ENCODE measurements at regions not wholly inside any gene's neighbourhood (a gene's known extent, or its start where the extent isn't known, plus 50 kb on each side); places are given as distances from the start of the nearest gene placed in this dataset.
"Not testable (repeated sequence)": the region's sequence is repeated elsewhere in the genome, so short reads cannot be mapped to it uniquely, and the experiment has no call there.

DNA sequence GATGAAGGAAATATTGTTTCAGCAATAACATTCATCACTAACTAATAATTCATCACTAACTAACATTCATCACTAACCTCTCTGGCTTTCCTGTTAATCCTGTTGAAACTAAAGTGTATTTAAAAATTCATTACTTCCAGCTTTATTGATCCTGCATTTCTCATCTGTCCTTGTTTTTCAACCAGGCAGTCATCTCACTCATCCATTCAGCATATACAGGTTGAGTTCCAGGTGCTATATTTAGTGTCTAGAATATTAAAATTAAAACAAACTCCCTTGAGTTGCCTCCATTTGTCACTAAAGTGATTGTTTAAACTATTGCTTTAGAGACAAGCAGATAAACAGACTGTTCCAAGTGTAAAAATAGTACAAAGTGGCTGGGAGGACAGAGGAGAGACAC lies 58.1 kb downstream of the ATXN7L3B start:
- no peak for DNase-seq (ENCODE audit: low spot score)

DNA sequence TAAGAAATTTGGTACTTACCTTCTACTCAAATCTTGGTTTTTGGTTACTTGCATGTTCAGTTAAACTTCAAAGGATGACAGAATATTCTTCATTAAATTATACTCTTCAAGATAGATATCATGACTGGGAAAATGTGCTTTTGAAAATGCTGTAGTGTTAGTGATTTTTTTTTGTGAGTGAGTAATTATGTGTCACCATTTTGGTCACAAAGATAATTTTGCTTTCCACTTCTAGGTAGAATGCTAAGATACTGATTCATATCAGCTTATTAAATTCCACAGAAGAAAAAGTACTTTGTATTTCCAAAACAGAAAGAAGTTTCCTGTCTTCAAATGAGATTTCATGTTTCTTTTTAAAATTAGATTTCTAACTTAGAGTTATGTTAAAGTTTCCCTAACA lies 61.2 kb downstream of the ATXN7L3B start:
- DNase-seq (ENCODE audit: low spot score): no peak

DNA sequence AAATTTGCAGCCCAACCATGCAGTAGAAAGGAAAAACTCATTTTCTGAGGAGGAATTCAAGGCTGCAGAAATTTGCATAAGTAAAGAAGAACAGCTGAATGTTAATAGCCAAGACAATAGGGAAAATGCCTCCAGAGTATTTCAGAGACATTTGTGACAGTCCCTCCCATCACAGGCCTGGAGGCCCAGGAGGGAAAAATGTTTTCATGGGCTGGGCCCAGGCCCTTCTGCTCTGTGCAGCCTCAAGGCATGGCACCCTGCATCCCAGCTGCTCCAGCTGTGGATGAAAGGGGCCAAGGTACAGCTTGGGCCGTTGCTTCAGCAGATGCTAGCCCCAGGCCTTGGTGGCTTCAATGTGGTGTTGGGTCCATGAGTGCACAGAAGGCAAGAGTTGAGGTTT lies 62.3 kb downstream of the ATXN7L3B start:
- DNase-seq (ENCODE audit: low spot score): no peak

DNA sequence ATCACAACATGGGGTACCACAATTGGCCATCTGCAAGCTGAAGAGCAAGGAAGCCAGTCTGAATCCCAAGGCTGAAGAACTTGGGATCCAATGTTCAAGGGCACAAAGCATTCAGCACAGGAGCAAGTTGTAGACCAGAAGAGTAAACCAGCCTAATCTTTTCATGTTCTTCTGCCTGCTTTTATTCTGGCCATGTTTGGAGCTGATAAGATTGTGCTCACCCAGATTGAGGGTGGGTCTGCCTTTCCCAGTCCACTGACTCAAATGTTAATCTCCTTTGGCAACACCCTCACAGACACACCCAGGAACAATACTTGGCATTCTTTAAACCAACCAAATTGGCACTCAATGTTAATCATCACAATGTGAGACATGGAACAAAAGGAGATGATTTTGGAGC lies 63.2 kb downstream of the ATXN7L3B start:
- DNase-seq (ENCODE audit: low spot score): not testable (repeated sequence)

DNA sequence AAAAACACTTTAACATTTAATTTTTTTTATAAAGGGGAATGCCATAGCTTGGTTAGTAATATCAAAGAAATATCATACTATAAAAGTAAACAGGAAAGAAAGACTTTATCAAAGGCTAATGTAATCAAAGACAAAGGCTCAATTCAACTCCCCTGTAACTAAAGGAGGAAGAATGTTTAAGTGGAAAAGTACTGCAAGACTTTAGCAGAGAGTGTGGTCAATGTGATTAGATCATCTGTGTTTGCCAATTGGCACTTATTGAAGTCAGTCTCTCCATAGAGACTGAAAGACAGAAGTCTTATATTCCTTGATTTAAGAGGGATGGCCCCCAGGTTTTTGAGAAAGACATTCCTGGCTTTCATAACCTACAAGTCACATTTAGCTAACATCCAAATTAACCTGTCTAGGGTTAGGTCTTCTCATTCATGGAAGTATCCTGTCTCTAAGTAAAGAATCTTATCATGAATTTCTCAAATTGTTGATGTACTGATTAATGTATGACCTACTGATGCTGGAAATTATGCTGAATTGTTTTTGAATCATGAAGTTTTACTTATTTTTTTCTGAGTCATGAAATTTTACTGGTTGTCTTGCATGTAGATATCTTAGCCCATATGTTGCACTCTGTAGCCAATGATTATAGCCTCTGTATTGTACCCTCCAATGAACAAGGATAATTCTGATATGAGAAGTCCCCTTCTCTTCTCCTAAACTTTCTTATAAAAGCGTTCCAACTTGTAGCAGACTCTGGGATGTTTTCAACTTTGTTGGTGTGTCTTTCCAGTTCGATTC lies 65.4 kb downstream of the ATXN7L3B start:
- DNase-seq (ENCODE audit: low spot score): no peak

DNA sequence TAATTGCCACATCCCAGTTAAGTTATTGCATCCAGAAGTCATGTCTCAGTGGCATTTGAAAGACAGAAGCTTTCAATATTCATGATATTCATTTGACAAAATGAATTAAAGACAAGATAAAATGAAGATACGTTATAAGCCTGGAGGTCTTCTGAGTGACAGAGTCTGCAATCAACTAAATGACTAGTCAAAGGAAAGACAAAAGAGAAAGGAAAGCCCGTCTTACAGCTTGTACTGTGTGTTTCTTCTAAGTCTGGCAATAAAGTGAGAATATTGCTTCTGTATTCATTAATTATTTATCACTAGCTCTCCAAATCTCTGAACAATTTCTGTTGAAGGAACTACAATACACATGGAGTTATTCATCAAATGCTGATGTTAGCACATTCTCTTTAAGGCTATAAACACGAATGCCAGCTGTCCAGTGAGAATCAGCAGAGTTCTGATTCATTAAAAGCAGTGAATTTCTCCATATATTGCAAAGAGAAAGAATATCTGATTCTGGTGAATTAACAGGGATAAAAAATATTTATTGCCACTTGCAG lies 70.7 kb downstream of the ATXN7L3B start:
- no peak for DNase-seq (ENCODE audit: low spot score)

DNA sequence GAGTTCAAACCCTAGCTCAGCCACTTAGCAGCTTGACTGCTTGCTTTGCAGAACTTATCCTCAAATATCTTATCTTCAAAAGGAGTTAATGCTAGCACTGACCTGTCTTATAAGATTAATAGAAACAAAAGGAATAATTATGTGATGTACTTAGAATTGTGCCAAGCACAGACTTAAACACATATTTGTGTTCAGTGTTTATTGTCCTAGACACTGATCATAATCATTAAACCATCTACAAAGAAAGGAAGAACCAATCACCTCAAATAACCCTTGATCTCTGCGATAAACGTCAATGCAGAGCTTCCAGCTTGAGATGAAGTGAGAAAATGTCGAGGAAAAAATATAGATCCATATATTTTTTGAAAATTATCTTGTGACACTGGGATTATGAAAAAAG lies 73.1 kb downstream of the ATXN7L3B start:
- no peak for DNase-seq (ENCODE audit: low spot score)

DNA sequence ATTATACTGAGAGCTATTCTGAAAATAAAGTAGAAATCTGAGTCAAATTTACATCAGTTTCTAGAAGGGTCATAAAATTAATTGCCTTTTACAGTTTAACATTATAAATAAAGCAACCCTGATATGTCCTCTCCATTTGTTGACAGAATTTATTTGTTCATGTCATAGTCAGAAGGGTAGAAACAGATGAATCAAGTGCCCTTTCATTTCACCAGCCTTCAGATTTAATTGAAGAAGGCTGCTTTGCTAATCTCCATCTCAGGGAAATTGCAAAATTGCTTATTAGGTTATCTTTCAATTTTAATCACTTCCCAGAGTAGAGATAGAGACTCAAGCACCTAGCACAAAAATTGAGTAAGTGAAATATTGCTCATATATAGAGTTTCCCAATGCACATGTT lies 76.8 kb downstream of the ATXN7L3B start:
- DNase-seq (ENCODE audit: low spot score): no peak

DNA sequence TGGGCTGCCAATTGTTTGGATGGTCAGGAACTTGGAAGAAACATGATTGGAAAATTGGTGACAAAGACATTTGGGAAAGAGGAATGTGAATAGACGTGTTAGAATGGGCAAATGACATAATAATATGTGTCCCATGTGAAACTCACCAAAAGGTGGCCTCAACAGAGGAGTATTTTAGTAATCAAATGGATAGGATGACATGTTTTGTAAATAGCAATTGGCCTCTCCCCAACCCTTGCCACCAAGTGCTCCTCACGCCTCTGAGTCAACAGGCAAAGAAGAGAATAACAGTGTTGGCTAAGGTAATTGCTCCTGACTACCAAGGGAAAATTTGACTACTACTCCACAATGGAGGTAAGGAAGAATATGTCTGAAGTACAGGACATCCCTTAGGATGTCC lies 81.4 kb downstream of the ATXN7L3B start:
- DNase-seq (ENCODE audit: low spot score): no peak

DNA sequence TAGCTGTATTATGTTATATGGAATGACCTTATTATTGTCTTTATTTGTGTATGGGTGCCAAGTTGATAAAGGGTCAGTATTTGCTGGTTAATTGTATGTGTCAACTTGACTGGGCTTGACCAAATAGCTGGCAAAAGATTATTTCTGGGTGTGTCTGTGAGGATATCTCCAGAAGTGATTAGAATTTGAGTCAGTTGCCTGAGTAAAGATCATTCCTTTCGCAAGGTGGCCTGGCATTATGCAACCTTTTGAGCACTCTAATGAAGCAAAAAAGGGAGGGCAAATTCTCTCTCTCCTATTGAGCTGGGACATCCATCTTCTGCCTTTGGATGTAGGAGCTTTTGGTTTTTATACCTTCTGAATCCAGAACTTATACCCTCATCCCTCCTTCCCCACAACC lies 82.2 kb downstream of the ATXN7L3B start:
- no peak for DNase-seq (ENCODE audit: low spot score)

DNA sequence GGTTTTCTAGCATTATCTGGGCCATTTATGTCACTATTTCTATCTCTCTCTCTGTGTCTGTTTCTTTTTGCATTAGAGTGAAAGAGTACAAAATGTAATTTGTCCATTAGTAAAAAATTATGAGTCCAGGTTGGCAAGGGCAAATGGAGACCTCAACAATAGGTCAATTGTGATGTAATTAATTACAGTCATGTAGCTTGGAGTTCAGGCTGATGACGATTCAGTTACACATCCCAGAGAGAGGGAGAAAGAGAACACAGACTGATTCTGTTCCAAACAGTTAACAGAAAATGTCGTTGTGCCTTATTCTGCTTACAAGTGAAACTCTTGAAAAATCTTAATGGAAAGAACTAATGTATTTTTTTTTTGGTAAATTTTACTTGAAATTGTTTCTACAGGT lies 83.3 kb downstream of the ATXN7L3B start:
- no peak for DNase-seq (ENCODE audit: low spot score)

DNA sequence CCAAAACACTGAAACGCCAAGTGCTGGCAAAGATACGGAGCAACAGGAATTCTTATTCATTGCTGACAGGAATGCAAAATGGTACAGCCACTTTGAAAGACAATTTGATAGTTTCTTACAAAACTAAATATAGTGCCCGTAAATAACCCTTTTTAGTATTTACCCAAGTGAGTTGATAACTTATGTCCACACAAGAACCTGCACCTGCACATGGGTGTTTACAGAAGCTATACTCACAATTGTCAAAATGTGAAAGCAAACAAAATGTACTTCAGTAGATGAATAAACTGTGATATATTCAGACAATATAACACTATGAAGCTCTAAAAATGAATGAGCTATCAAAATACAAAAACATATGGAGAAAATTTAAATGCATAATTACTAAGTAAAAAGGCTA lies 86.6 kb downstream of the ATXN7L3B start:
- DNase-seq (ENCODE audit: low spot score): no peak

DNA sequence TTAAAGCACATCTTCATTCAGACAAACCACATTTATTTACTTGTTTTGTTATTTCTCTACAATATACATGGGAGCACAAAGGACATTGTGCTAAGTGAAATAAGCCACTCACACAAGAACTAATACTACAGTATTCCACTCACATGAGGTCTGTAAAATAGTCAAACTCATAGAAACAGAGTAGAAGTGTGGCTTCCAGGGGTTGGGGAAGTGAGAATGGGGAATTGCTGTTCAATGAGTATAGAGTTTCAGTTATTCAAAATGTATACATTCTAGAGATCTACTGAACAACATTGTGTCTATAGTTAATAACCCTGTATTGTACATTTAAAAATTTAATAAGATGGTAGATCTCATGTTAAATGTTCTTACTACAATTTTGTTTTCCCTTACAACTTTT lies 88.8 kb downstream of the ATXN7L3B start:
- DNase-seq (ENCODE audit: low spot score): no peak

DNA sequence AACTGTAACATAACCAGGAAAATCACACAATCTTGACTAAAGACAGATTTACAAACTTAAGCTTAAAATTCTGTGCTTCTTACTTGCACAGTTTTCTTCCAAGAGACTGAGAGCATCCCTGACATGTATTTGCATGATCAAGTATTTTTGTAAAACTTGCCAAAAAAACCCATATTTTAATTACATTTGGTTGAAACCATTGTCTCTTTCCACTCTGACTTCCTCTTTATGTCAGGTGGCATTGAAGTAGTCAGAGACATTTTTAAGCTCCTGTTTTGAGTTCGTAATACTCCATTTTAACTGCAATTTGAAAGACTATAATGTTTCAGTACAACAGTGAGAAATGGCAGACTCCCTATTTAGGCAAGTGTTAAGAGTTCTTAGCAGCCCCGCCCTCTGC lies 103.6 kb downstream of the ATXN7L3B start:
- no peak for DNase-seq (ENCODE audit: low spot score)

DNA sequence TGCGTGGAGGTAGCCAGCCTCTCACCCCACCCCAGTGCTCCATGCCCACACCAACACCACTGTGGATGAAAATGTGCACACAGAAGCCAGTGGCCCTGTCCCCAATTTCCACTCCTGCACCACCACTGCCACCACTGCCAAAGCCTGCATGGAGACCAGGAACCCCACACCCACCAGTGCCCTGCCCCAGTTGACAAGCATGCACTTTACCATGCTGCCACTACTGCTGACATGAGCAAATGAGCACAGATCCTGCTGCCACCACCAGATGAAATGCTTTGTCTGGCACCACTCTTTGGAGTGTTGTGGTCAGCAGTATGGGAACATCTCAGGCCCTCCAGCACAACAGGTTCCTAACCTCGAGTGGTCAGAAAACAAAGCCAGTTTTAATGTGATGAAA lies 104.1 kb downstream of the ATXN7L3B start:
- DNase-seq (ENCODE audit: low spot score): no peak

DNA sequence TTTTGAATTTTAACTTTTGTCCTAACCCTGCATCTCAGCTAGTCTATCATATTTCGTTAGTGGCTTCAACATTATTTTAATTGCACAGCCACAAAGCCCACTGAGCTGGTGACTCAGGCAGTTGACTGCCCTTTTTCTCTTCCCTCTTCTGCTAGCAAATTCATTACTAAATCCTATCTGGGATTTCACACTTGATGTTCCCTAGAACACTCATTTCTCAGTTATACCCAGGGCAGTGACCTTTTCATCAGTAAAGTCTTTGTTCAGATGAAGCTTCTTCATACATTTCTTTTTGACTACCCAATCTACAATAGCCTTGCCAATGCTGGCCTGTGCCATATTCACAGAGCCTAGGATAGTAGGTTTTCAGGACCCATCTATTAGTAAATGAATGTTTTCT lies 107.0 kb downstream of the ATXN7L3B start:
- DNase-seq (ENCODE audit: low spot score): no peak

DNA sequence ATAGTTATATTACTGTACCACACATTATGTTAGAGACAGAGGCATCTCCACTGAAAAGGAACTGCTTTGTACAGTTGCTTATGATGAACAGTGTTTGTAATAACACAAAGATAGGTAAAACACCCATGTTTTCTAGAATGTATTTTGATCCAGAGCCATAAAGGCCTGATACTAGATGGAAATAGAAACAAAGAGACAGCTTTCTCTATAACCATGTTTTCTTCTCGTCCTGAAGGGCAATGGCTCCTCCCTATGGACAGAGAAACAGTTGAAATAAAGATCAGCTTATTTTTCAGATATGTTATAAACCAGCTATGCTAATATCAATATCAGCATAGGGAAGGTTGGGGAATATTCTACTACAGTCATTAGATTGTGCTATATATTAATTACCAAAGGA lies 109.2 kb downstream of the ATXN7L3B start:
- peak; percentile 9 for DNase-seq (ENCODE audit: low spot score)

DNA sequence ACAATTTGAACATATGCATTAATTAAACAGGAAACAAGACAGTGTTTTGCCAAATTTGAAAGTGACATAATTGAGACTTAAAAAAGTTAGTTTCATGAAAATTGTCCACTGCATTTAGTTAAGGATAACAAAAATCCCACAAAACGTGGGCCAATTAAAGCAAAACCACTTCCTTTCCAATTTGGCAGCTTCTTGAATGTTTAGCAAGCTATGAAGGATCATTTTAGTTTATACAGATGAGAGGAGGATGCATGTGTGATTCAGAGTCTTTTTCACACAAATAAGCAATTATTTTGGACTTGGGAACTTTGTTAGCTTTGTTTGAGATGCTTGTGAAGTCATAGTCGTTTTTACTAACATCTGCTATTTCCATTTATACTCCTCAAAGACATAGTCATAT lies 109.6 kb downstream of the ATXN7L3B start:
- no peak for DNase-seq (ENCODE audit: low spot score)

DNA sequence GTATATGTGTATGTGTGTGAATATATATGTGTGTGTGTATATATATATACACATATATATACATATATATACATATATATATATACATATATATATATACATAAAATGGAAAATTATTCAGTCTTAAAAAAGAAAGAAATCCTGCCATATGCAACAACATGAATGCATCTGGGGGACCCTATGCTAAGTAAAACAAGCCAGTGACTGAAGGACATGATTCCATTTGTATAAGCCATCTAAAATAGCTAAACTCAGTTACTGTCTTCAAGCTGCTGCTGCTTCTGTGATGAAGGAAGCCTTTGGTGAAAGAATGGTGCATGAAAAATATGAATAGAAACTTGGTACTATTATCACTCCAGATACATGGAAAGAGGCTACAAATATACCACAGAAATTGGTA lies 118.6 kb downstream of the ATXN7L3B start:
- DNase-seq (ENCODE audit: low spot score): no peak

DNA sequence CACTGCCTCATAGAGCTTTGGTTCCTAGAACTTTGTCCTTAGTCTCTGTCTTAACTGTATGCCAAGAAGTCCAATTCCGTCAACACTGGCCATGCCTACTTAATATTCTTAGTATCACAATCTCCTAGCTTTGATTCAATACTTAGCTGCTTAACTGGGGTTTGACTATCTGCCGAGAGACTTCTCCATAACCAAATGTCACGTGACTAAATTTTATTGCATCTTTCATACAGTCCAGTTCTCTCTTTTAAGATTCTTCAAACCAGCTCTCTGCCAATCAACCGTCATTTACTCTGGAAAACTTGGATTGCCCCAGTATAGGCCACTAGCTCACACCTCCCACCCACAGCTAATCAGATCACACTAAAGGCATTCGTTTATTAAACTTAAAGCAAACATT lies 122.8 kb downstream of the ATXN7L3B start:
- DNase-seq (ENCODE audit: low spot score): no peak

DNA sequence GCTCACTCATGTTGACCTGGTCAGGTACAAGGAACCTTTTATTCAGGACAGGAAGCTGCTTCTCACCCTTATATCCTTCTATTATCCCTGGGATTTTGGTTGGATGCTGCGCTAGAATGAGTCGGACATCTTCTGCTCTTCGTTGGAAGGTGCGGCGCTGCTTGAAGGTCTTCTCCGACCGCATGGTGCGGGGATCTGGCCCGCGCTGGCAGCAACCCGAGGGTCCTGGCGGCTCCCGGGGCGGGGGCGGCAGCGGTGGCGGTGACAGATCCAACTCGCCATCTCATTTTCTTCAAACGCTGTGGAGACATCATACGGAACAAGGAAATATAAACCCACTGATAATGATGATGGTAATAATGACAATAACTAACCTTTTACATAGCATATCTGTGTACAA lies 126.3 kb downstream of the ATXN7L3B start:
- DNase-seq (ENCODE audit: low spot score): no peak

DNA sequence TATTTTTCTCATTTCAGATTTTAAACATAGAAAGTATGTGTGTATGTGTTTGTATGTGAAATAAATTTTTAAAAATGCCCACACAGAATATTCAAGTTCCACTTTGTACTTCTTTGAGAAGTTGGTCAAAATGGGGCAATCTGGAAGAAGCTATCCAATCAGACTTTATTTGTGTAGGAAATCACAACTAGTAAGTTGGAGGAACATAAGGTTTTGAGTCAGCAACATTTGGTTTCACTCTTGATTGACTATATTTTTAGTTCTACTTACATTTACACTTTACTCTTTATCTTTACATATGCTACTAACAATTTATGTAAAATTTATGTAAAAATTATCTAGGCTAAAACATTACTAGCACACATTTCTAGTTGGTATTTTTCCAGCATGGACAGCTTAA lies 128.1 kb downstream of the ATXN7L3B start:
- DNase-seq (ENCODE audit: low spot score): no peak

DNA sequence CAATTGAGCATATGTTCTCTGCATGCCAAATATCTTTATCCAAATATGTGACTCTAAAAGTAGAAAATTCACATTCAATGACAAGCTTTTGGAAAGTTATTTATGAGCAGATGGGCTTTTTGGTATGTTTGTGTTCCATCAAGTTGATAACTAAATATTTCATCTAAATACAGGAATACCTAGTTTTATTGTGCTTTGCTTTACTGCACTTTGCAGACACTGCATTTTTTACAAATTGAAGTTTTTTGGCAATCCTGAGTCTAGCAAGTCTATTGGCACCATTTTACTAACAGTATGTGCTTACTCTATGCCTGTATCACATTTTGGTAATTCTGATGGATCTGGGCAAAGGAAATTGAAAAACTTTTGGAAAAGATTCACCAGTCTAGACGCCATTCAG lies 133.8 kb downstream of the ATXN7L3B start:
- DNase-seq (ENCODE audit: low spot score): no peak

DNA sequence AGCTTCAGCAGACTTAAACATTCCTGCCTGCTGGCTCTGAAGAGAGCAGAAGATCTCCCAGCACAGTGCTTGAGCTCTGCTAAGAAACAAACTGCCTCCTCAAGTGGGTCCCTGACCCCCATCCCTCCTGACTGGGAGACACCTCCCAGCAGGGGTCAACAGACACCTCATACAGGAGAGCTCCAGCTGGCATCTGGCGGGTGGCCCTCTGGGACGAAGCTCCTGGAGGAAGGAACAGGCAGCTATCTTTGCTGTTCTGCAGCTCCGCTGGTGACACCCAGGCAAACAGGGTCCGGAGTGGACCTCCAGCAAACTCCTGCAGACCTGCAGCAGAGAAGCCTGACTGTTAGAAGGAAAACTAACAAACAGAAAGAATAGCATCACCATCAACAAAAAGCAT lies 139.3 kb downstream of the ATXN7L3B start:
- DNase-seq (ENCODE audit: low spot score): not testable (repeated sequence)
